Left ventricle myocardium inferior (tissue), 1 donor: ENCODE measurements at regions not wholly inside any gene's neighbourhood (a gene's known extent, or its start where the extent isn't known, plus 50 kb on each side); places are given as distances from the start of the nearest gene placed in this dataset.

Source experiments
- DNase-seq: peaks from one replicate; pipeline ENCODE4 v3.0.0-alpha.2; 2020
- H3K27ac ChIP-seq: fragments of 200-600 bp; replicated peaks from 2 replicates; pipeline ENCODE4 v1.8.0; 2021
- H3K27me3 ChIP-seq: fragments of 200-600 bp; 2 replicates; pipeline ENCODE4 v1.8.0; 2021; ENCODE audit warnings: low read depth
- H3K36me3 ChIP-seq: fragments of 200-600 bp; 2 replicates; pipeline ENCODE4 v1.8.0; 2021
- H3K4me1 ChIP-seq: fragments of 200-600 bp; 2 replicates; pipeline ENCODE4 v1.8.0; 2021
- H3K4me3 ChIP-seq: fragments of 200-600 bp; 2 replicates; pipeline ENCODE4 v1.8.0; 2021; ENCODE audit warnings: mild to moderate bottlenecking, moderate library complexity
- H3K9me3 ChIP-seq: fragments of 200-600 bp; replicated peaks from 2 replicates; pipeline ENCODE4 v1.8.0; 2021
- intact Hi-C: fragments of 100-400 bp; cut with micrococcal nuclease; formaldehyde crosslinking; loops from one replicate; pipeline ENCODE4 v1.11.0; 2022
- TF ChIP-seq, protein P1 (sequence below): fragments of 200-600 bp; IDR thresholded peaks from 2 replicates; pipeline ENCODE4 v1.8.0; 2021; ENCODE audit warnings: antibody characterized with exemption, mild to moderate bottlenecking, borderline replicate concordance
- donor health status: DM: no; HTN: yes; CAD: no; lungs with severe emphysema.

GRCh38 chr3:176570992-176571391 is 626.3 kb downstream of the TBL1XR1 start:
- DNase-seq = no peak
- H3K27ac ChIP-seq = no peak overlapping the region
- intact Hi-C loops = no loop called here

GRCh38 chr3:176568189-176568588 is 629.1 kb downstream of the TBL1XR1 start:
- no peaks in the 10 kb centered on the region for H3K36me3 ChIP-seq
- H3K9me3 ChIP-seq = no peaks in the 10 kb centered on the region
- H3K4me1 ChIP-seq = no peaks in the 10 kb centered on the region
- H3K27me3 ChIP-seq = no peaks in the 10 kb centered on the region
- intact Hi-C loops = no loop called here
- H3K4me3 ChIP-seq = no peak overlapping the region
- DNase-seq = no peak
- H3K27ac ChIP-seq = no peak overlapping the region
- TF ChIP-seq, protein P1, sequence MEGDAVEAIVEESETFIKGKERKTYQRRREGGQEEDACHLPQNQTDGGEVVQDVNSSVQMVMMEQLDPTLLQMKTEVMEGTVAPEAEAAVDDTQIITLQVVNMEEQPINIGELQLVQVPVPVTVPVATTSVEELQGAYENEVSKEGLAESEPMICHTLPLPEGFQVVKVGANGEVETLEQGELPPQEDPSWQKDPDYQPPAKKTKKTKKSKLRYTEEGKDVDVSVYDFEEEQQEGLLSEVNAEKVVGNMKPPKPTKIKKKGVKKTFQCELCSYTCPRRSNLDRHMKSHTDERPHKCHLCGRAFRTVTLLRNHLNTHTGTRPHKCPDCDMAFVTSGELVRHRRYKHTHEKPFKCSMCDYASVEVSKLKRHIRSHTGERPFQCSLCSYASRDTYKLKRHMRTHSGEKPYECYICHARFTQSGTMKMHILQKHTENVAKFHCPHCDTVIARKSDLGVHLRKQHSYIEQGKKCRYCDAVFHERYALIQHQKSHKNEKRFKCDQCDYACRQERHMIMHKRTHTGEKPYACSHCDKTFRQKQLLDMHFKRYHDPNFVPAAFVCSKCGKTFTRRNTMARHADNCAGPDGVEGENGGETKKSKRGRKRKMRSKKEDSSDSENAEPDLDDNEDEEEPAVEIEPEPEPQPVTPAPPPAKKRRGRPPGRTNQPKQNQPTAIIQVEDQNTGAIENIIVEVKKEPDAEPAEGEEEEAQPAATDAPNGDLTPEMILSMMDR = no peak

More at GRCh38 chr3:176570992-176571391, 626.3 kb downstream of the TBL1XR1 start:
- Histone ChIP-seq H3K4me3 (no peak overlapping the region), H3K9me3 (no peaks in the 10 kb centered on the region), H3K36me3 (no peaks in the 10 kb centered on the region), H3K27me3 (no peaks in the 10 kb centered on the region), H3K4me1 (no peaks in the 10 kb centered on the region)
- TF ChIP-seq, protein P1 = no peak

DNA sequence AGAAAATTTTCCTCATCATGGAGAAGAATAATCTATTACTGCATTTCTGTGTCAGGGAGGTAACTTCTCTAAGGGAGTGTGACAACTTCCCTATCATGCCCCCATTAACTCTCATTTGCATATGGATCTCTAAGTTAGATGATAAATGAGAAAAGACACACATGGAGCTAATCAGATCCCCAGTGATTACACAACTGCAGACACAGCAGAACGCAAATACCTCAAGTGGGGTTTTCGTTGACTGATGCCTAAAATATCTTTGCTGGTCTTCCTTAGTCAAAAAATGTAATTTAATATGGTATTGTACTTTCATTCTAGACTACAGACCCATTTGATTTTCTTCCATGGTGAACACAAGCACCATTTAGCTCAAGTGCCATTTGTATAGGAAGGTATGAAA is 630.5 kb downstream of the TBL1XR1 start:
- Histone ChIP-seq H3K36me3 (no peaks in the 10 kb centered on the region), H3K9me3 (no peaks in the 10 kb centered on the region), H3K27me3 (no peaks in the 10 kb centered on the region), H3K4me3 (no peak overlapping the region), H3K27ac (no peak overlapping the region), H3K4me1 (no peaks in the 10 kb centered on the region)
- TF ChIP-seq, protein P1 = no peak
- DNase-seq = no peak
- intact Hi-C loops = no loop called here

- intact Hi-C loops = no loop called here
- TF ChIP-seq, protein P1 = no peak
- no peaks in the 10 kb centered on the region for H3K9me3 ChIP-seq
- no peaks in the 10 kb centered on the region for H3K4me1 ChIP-seq
- peaks cover 15% of the 10 kb centered on the region for H3K27me3 ChIP-seq
- DNase-seq = no peak
- no peaks in the 10 kb centered on the region for H3K36me3 ChIP-seq
- no peak overlapping the region for H3K4me3 ChIP-seq
- H3K27ac ChIP-seq = no peak overlapping the region
Observed at GRCh38 chr3:176562331-176562730, 635.0 kb downstream of the TBL1XR1 start.

- H3K4me3 ChIP-seq = no peak overlapping the region
- intact Hi-C loops = no loop called here
Observed at GRCh38 chr3:176561826-176562225, 635.5 kb downstream of the TBL1XR1 start.

More at GRCh38 chr3:176561826-176562225, 635.5 kb downstream of the TBL1XR1 start:
- Histone ChIP-seq H3K27me3 (peaks cover 15% of the 10 kb centered on the region), H3K36me3 (no peaks in the 10 kb centered on the region), H3K4me1 (no peaks in the 10 kb centered on the region), H3K27ac (no peak overlapping the region), H3K9me3 (no peaks in the 10 kb centered on the region)
- DNase-seq = no peak
- TF ChIP-seq, protein P1 = no peak
